GM18502 (cell line): ENCODE measurements at regions not wholly inside any gene's neighbourhood (a gene's known extent, or its start where the extent isn't known, plus 50 kb on each side); places are given as distances from the start of the nearest gene placed in this dataset.
"Not testable (repeated sequence)": the region's sequence is repeated elsewhere in the genome, so short reads cannot be mapped to it uniquely, and the experiment has no call there.

Experiments used
- ATAC-seq: cut with Tn5 transposase; IDR thresholded peaks from one replicate; pipeline ENCODE4 v1.9.1; 2021; ENCODE audit warnings: mild to moderate bottlenecking; ENCODE audit not compliant: unreplicated experiment, poor library complexity

DNA sequence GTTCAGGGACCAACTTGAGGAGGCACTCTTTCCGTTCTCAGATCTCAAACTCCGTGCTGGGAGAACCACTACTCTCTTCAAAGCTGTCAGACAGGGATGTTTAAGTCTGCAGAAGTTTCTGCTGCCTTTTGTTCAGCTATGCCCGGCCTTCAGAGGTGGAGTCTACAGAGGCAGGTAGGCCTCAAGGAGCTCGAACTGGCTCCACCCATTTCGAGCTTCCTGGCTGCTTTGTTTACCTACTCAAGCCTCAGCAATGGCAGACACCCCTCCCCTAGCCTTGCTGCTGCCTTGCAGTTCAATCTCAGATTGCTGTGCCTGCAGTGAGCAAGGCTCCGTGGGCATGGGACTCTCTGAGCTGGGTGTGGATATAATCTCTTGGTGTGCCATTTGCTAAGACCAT is 108.2 kb downstream of the DHRS2 start:
- ATAC-seq: not testable (repeated sequence)

DNA sequence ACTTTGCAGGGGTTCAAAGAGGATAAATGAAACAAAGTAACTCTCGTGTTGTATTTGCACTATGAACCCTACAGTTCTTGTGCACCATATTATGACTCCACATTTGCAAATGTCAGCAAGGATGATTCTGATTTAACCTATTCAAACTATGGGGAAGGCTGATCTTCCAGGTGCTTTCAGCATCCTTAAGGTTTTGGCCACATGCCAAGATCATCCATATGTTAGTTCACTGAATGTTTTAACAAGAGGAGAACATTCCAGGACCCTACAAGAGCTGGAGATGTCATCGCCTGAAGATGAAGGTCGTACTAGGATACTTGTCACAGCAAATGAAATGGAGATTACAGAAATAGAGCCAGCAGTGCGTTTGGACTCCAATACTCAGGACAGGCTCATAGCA is 114.2 kb downstream of the DHRS2 start:
- no peak for ATAC-seq

DNA sequence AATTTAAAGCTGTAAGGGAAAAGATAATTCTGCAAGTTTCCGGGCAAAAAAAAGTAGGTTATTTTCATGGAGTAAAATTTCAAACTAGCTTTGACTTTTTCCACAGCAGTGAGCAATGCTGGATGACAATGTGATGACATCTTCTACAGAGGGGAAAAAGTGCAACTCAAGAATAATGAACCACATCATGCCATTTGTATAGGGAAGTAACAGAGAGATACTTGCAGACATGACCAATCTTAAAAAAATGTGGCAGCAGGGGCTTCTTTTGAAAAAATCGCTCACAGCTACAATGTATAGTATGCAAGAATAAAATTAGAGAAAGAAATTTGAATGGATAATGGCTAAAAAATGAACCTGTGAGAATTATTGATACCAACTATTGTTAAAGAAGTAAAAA is 115.5 kb downstream of the DHRS2 start:
- no peak for ATAC-seq

DNA sequence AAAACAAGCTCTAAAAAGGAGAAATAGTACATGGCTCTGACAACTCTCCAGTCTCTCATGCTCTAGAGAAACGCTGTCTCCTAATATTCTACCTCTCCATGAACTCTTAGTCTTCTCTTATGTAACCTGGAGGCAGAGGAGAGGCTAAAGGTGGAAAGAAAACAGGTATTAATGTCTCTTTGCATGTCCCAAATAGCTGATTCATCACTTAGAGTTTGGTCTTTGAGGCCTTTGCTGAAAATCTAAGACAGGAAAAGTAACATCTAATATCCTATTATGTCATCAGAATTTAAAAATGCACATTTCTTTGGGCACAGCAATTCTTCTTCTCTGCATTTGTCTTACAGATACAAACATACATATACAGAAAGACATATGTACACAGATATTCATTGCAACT is 127.2 kb downstream of the DHRS2 start:
- no peak for ATAC-seq

DNA sequence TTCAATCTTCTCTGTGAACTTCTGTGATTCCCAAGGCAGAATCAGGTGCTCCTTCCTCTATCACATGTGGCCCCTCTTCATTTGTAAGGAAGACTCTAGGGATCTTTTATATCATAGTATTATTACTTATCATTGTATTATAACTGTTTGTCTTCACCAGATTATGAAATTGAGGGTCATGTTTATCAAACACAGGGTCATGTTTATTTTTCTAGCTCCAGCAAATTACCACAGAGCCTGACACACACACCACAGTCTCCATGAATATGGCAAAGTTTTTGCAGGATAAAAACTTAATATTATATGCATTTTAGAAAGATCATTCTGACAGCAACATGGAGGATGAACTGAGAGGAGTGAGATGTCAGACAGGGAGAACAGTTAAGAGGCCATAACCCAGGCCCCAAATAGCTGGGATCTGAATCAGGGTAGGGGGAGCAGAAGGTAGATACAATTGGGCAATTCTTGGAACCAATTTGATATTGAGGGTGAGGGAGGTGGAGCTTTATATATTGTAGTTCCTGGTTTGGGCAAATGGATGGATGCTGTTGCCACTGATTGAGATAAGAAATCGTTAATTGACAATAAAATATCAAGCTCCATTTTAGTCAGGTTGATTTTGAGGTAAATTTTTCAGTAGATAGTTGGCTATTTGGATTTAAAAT is 130.7 kb downstream of the DHRS2 start:
- no peak for ATAC-seq

DNA sequence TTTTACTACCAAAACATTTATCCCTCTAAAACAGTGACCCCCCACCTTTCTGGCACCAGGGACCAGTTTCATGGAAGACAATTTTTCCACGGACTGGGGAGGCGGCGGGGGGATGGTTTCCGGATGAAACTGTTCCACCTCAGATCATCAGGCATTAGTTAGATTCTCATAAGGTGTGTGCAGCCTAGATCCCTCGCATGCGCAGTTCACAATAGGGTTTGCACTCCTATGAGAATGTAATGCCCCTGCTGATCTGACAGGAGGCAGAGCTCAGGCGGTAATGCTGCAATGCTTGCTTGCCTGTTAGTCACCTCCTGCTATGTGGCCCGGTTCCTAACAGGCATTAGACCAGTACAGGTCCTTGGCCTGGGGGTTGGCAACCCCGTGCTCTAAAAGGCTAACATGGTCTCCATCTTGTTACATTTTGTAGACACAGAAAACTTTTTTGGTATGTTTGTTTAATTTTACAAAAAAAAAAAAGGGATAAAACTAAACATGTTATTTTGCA is 133.1 kb downstream of the DHRS2 start:
- ATAC-seq: not testable (repeated sequence)

DNA sequence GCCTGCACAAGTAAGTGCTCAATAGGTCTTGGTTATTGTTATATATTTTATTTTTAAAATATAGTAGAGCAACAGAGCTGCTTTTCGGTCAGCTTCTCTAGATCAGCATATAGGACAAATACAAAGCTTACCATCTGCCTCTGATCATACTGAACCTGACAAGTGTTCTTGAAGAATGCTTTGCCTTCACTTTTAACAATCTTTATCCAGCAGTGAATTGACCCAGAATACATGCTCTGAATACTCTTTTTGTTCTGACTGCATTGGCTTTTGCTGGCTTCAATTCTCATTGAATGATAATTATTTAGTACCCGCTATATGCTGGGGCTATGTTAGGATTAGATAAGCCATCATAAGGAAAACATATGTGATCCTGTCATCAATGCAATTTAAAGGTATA is 137.8 kb downstream of the DHRS2 start:
- no peak for ATAC-seq

DNA sequence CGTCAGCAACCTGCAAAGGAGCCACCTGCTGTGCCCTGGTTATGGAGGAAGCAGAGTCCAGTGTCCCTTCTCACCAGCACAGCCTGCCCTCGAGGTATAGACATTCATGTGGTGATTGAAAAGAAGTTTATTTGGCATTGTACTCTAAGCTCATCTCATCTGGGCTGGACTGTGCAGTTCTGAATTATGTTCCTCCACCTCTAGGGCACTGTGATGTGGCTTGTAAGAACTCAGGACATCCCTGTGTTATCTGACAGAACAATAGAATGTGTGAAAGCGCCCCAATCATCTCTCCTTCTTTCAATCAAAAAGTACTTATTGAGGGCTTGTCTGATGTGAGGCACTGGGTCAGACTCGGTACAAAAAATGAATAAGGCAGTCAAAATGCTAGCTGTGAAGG is 140.1 kb downstream of the DHRS2 start:
- no peak for ATAC-seq

DNA sequence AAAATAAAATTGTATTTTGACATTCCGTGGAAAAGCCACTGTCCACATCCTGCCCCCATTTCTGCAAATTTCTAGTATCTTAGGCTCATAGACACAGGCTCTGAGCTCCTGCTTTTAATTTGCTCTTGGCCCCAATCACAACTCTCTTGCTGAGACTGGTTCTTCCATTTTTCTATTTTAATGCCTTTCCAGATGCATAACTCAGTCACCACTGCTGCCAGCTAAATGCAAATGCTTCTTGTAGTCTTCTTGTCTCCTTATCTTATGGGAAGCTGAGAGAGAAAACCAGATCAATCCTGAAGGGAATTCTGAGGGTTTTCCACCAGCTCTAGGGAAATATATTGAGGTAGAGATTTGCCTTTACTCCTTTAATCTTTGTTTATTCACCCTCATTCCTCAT is 149.0 kb downstream of the DHRS2 start:
- no peak for ATAC-seq

DNA sequence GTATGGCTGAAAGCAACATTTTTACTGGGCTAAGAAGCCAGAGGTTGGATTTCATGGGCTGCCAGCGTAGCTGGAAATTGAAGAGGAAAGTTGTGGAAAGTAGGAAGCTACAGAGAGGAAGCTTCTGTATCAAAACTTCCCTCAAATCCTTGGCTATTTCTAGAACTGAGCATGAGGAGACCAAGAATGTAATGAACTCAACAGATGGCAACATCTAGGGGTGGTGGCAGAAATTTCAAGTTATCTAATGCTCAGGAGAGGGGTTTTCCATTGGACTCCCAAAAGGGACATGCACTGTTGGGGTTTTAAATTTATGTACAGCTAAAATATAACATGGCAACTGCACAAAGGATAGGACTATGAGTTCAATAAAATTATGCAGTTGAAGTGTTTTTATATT is 151.3 kb downstream of the DHRS2 start:
- no peak for ATAC-seq

DNA sequence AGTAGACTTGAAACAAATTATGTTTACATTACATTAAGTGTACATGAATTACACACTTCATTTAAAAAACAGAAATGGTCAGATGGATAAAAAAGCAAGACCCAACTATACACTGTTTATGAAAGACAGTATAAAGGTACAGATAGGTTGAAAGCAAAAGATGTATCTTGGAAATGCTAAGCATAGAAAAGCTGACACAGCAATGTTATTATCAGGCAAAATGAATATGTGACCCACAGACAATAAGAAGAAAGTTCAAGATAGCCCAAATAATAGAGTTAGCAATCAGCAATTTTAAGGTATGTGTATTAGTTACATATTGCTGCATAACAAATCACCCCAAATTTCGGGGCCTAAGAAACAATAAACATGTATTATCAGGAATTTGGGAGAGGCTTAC is 153.5 kb downstream of the DHRS2 start:
- ATAC-seq: no peak

DNA sequence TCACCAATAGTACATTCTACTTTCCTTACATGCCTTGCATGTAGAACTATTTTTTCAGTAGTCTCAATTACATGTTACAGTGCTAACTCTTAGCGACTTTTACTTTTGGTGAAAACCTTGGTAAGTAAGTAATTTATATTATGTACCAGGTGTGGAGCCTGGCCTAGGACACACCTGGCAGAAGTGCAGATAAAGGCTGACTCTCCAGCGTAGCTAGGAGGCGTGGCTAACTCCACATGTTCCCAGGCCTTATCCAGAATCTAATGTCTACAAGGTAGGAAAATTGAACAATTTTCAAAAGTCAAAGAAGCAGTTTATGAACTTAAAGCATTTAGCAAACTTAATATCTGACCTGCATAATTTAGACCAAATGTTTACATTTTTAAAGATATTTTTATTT is 157.4 kb downstream of the DHRS2 start:
- no peak for ATAC-seq

DNA sequence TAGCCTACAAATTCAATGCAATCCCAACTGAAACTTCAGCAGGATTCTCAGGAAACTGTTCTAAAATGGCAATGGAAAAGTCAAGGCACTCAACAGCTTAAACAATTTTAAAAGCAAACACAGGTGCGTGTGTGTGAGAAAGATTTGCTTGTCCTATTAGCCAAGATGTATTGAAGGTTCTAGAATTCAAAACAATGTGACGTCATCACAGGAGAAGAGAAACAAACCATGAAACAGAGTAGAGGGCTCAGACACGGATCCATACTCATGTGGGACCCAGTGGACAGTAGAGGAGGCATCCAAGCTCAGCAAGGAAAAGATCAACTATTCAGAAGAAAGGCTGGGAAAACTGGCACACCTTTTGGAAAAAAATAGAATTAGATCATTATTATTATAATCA is 152.8 kb upstream of the DHRS4 start:
- ATAC-seq: no peak

DNA sequence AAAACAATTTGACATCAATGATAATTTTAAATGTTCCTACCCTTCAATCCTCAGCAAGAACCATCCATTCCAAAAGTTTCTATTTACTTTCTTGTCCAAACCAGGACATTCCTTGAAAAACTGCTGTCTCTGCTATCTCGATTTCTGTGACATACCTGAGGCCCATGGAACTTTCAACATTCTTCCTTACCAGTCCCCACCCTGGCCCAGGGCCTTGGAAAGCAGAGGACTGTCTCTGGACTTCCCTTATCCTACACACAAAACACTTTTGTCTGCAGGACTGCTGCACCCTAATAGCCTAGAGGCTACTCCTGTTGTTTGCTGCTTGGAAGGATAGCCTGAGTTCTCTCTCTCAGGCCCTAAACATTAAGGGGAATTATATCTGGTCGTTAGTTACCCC is 151.8 kb upstream of the DHRS4 start:
- no peak for ATAC-seq

DNA sequence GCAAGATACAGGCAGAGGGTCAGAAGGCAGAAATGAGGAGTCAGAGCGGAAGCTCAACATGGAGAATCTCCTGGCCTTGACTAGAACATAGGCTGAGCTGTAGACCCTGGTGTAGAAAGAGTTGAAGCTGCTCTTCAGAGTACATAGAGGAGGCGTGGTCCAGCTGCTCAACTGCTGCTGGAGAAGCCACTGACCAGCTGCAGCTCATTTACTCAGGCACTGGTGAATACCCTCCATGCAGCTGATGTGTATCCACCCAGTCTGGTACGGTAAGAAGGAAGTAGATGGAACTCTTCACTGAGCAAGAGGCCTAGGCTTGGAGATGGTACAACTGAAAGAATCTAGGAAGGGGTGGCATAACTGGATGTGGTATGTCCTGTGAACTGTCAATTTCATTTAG is 148.8 kb upstream of the DHRS4 start:
- ATAC-seq: no peak

DNA sequence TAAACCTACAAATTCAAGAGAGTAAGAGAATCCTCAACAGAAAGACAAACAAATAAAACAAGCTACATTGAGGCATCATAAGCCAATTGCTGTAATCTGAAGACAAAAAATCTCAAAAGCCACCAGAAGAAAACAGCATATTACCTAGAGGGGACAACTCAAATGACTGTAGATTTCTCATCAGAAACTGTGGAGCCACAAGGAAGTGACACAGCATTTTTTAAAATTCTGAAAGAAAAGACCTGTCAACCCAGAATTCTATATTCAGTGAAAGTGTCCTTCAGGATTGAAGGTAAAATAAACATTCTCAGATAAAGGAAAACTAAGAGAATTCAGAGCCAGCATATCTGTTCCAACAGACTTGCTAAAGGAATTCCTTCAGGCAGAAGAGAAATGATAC is 147.8 kb upstream of the DHRS4 start:
- ATAC-seq: no peak

DNA sequence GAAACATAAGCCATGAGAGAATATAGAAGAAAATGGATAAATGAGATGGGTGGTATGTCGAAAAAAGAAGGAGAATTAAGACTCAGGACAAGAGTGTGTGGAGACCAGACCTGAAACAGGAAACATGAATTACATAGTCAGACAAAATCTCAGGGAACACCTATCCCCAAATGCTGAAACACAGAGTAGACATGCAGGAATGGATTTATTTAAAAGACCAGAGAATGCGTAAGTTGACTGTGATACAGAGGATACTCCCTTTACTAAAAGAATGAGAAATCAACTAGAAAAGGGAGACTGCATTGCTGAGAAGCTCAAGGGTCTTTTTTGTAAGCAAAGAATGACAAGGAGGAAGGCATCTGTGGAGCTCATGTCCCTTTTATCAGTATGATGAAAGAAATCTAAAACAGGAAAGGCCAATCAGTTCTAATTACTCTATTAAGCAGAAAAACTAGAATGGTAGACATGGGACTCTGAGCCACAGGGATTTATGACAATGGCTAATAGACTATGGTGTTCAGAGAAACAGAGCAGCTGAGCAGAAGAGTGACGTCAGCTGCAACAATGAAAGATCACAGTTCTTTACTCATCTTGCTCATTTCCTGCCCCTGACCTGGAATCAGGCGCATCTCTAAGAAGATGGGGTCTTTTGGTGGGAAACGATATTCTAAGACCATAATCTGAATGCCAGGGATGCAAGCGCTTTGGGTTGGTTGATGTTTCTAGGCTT is 138.9 kb upstream of the DHRS4 start:
- no peak for ATAC-seq

DNA sequence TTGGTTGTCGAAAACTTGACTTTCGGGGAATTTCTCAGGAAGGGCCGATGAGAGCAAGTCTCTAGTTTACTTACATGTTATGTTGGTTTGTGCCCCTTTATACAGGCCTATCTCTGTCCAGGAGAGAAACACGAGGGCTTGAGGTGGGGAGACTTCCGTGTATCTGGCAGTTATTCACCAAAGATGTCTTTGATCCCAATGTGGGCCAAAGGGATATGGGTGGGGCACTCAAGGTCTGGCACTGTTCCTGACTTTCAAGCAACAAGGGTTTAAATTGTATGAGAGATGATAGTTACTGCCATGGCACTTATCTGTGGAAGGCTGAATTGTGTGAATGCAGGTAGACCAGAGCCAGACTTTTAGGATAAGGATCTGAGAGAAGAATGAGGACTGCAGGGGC is 137.2 kb upstream of the DHRS4 start:
- ATAC-seq: no peak

DNA sequence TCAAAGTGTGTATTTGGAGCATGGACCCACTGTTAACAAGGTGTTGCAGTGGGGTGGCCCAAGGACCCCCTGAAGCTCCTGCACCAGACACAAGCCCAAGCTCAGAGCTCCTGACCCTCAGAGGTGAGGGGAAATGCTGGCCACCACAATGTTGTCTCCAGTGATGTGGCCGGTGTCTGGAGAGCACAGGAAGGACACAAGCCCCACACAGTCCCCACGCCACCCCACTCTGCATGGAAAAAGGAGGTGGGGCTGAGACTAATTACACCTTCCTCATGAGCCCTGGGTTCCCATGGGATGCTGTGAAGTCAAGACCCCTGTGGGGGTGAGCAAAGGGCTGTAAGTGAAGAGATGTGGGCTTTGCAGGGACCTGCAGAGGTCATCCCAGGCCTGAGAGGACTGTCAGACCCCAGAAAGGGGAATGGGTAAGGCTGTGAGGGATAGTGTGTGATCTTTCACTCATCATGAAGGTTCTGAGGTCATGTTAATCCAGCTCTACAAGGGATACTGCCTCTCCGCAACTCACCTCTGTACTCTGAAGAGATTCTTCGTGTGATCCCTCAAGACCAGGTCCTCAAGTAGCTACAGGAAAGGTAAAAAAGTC is 136.3 kb upstream of the DHRS4 start:
- ATAC-seq: no peak

DNA sequence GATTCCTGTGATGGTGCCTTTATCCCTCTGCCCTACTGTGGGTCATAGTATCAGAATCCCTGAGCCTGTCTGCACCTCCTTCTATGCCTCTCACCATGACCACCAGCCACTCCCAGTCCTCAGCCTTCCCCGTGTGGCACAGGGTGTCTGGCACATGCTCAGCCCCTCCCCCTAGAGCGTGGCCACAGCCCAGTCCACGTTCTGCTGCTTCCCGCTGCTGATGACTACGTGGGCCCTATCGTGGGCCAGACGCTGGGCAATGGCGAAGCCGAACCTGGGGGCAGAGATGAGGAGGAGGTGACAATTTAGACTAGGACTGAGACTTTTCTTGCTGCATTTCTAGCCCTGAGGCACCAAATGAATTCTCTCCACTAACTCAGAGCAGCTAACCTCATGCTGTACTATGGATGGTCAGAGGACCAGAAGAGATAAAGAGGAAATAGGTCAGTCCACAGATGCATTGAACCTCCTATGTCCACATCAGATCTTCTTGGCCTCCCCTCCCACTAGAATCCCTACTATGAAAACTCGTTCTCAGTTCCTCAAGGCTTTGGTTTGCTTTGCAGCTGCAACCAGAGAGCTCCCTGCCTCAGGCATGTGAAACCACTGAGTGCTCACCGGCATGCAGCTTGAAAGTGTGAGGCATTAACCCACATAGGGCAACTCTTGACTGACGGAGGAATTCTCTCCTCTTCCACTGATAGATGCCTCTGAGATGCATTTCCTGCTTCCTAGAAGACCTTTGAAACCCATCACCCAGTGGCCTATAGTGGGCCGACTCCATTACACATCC is 126.3 kb upstream of the DHRS4 start:
- ATAC-seq: no peak

DNA sequence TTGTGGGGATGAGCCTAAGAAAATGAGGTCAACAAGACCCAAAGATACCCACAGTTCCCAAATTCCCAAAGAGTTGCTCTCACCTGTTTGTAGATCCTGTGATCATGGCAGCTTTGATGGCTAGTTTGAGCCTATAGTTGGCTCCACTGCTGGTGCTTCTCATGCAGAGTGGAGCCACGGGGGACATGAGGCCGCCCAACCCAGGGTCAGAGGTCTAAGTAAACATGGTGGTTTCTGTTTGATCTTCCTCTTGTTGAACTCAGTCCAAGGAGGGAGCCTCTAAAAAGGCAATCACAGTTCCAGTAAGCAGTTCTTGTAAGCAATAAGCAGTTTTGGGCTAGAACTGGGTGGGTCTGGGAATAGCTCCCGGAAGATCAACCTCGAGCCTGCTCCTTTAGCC is 125.6 kb upstream of the DHRS4 start:
- ATAC-seq: no peak
